NCI-H510A (cell line): ENCODE measurements at regions not wholly inside any gene's neighbourhood (a gene's known extent, or its start where the extent isn't known, plus 50 kb on each side); places are given as distances from the start of the nearest gene placed in this dataset.

Experiments
- DNase-seq: peaks from one replicate; lab custom pipeline; 2025; lab: John Stamatoyannopoulos, UW

GRCh38 chr10:88200312-88201032, 337.0 kb downstream of the PTEN start:
- DNase-seq, result no peak

- DNase-seq, result no peak
These were observed 342.5 kb downstream of the PTEN start for GRCh38 chr10:88205842-88206446.

- no peak for DNase-seq
These were observed 343.7 kb downstream of the PTEN start for GRCh38 chr10:88207121-88207546.

- no peak for DNase-seq
These were observed 345.8 kb downstream of the PTEN start for GRCh38 chr10:88209231-88209630.

GRCh38 chr10:88209837-88210561, 346.6 kb downstream of the PTEN start:
- no peak for DNase-seq

GRCh38 chr10:88211230-88211629, 347.8 kb downstream of the PTEN start:
- DNase-seq, result no peak

- no peak for DNase-seq
These were observed 348.6 kb downstream of the PTEN start for GRCh38 chr10:88212069-88212468.

GRCh38 chr10:88213065-88213605, 349.7 kb downstream of the PTEN start:
- no peak for DNase-seq

GRCh38 chr10:88216976-88217375, 353.6 kb downstream of the PTEN start:
- DNase-seq, result no peak

GRCh38 chr10:88218362-88218761, 354.9 kb downstream of the PTEN start:
- DNase-seq, result no peak

- no peak for DNase-seq
These were observed 356.3 kb downstream of the PTEN start for GRCh38 chr10:88219753-88220152.

- no peak for DNase-seq
These were observed 357.9 kb downstream of the PTEN start for GRCh38 chr10:88221010-88221973.

- no peak for DNase-seq
These were observed 359.5 kb downstream of the PTEN start for GRCh38 chr10:88222881-88223280.
